IMR-90 (cell line): ENCODE measurements at regions not wholly inside any gene's neighbourhood (a gene's known extent, or its start where the extent isn't known, plus 50 kb on each side); places are given as distances from the start of the nearest gene placed in this dataset.

Experiments used
- ATAC-seq: fragments of 200-7000 bp; cut with Tn5 transposase; 2 replicates; pipeline ENCODE4 v1.9.1; 2020; ENCODE audit warnings: low read depth, mild to moderate bottlenecking, moderate library complexity
- BruUV-seq: library from RNA; stranded (reverse); fragments of 400-500 nt; replicated peaks from 2 replicates; lab custom pipeline; 2021; lab: Mats Ljungman, UMichigan
- CTCF ChIA-PET: fragments of 300-600 bp; formaldehyde crosslinking; extraction: SDS; loops from one replicate; lab custom pipeline; 2021; ENCODE audit warnings: antibody characterized with exemption; lab: Yijun Ruan, JAX
- POLR2A ChIA-PET: fragments of 300-600 bp; sonication (Branson Sonifier 250); formaldehyde crosslinking; loops from one replicate; lab custom pipeline; 2022; ENCODE audit warnings: antibody characterized with exemption; ENCODE audit not compliant: unreplicated experiment; lab: Charles Lee
- DNase-seq: peaks from one replicate; pipeline ENCODE4 v3.0.0; 2013
- H2AFZ ChIP-seq: replicated peaks from 2 replicates; pipeline ENCODE3; 2013; ENCODE audit warnings: low read length, mild to moderate bottlenecking; ENCODE audit not compliant: poor library complexity
- H2AK5ac ChIP-seq: 2 replicates; pipeline ENCODE4 v1.6.1; 2013; ENCODE audit warnings: low read depth, low read length, inconsistent platforms
- H2AK9ac ChIP-seq: replicated peaks from 2 replicates; pipeline ENCODE3; 2013; ENCODE audit warnings: mild to moderate bottlenecking, low read depth, low read length, moderate library complexity; ENCODE audit not compliant: poor library complexity
- H2BK120ac ChIP-seq: 2 replicates; pipeline ENCODE4 v1.6.1; 2013; ENCODE audit warnings: low read depth, low read length, inconsistent platforms
- H2BK15ac ChIP-seq: 3 replicates; pipeline ENCODE4 v1.6.1; 2013; ENCODE audit warnings: low read depth, low read length, inconsistent platforms
- H2BK20ac ChIP-seq: 2 replicates; pipeline ENCODE4 v1.6.1; 2013; ENCODE audit warnings: low read depth, mild to moderate bottlenecking, inconsistent platforms, low read length, moderate library complexity
- H2BK5ac ChIP-seq: 2 replicates; pipeline ENCODE4 v1.6.1; 2013; ENCODE audit warnings: mild to moderate bottlenecking, low read depth, low read length, inconsistent platforms; ENCODE audit not compliant: poor library complexity, severe bottlenecking
- H3K14ac ChIP-seq: replicated peaks from 2 replicates; pipeline ENCODE4 v1.6.1; 2013; ENCODE audit warnings: low read depth, low read length, inconsistent platforms
- H3K18ac ChIP-seq: 2 replicates; pipeline ENCODE4 v1.6.1; 2013; ENCODE audit warnings: low read depth, low read length, control low read depth
- H3K23ac ChIP-seq: 2 replicates; pipeline ENCODE4 v1.6.1; 2013; ENCODE audit warnings: low read depth, low read length, inconsistent platforms
- H3K27ac ChIP-seq: 2 replicates; pipeline ENCODE4 v1.5.1; 2013; ENCODE audit warnings: mild to moderate bottlenecking, control low read depth, low read length; ENCODE audit not compliant: insufficient read depth
- H3K27me3 ChIP-seq: 2 replicates; pipeline ENCODE4 v1.6.1; 2013; ENCODE audit warnings: low read length; ENCODE audit not compliant: control insufficient read depth, insufficient read depth
- H3K36me3 ChIP-seq: 2 replicates; pipeline ENCODE4 v1.6.1; 2013; ENCODE audit warnings: low read length, mixed read lengths; ENCODE audit not compliant: control insufficient read depth, insufficient read depth
- H3K4ac ChIP-seq: 2 replicates; pipeline ENCODE4 v1.6.1; 2013; ENCODE audit warnings: low read depth, low read length, inconsistent platforms
- H3K4me1 ChIP-seq: 2 replicates; pipeline ENCODE4 v1.6.1; 2013; ENCODE audit warnings: low read length, mixed read lengths; ENCODE audit not compliant: control insufficient read depth, insufficient read depth
- H3K4me2 ChIP-seq: 2 replicates; pipeline ENCODE4 v1.6.1; 2013; ENCODE audit warnings: low read depth, mild to moderate bottlenecking, control low read depth, low read length, moderate library complexity
- H3K4me3 ChIP-seq: 2 replicates; pipeline ENCODE4 v1.5.1; 2013; ENCODE audit warnings: low read depth, mild to moderate bottlenecking, control low read depth, low read length, moderate library complexity; ENCODE audit not compliant: insufficient read depth
- H3K56ac ChIP-seq: 2 replicates; pipeline ENCODE4 v1.6.1; 2013; ENCODE audit warnings: low read length, inconsistent platforms; ENCODE audit not compliant: insufficient read depth; ENCODE audit errors: extremely low read depth
- H3K79me1 ChIP-seq, 2 experiments: 2 replicates each; pipeline ENCODE4 v1.6.1; 2013; ENCODE audit warnings: low read length in 2 of 2, inconsistent platforms in 1 of 2, low read depth in 1 of 2
- H3K9ac ChIP-seq: 2 replicates; pipeline ENCODE4 v1.6.1; 2013; ENCODE audit warnings: low read depth, low read length, control low read depth
- H3K9me1 ChIP-seq: 2 replicates; pipeline ENCODE4 v1.6.1; 2013; ENCODE audit warnings: low read length, inconsistent platforms; ENCODE audit not compliant: insufficient read depth
- H3K9me3 ChIP-seq: 2 replicates; pipeline ENCODE4 v1.6.1; 2013; ENCODE audit warnings: low read length; ENCODE audit not compliant: control insufficient read depth, insufficient read depth
- H4K20me1 ChIP-seq: 2 replicates; pipeline ENCODE4 v1.6.1; 2013; ENCODE audit warnings: low read length, inconsistent platforms; ENCODE audit not compliant: insufficient read depth
- H4K5ac ChIP-seq: 2 replicates; pipeline ENCODE4 v1.6.1; 2013; ENCODE audit warnings: mild to moderate bottlenecking, low read depth, low read length, control low read depth
- H4K8ac ChIP-seq, 2 experiments: 2 replicates each; pipeline ENCODE4 v1.6.1; 2013; ENCODE audit warnings: low read depth in 2 of 2, low read length in 2 of 2, control low read depth in 1 of 2, inconsistent platforms in 1 of 2
- H4K91ac ChIP-seq: 2 replicates; pipeline ENCODE4 v1.6.1; 2013; ENCODE audit warnings: low read depth, low read length, inconsistent platforms; ENCODE audit not compliant: insufficient read depth
- CHD1 ChIP-seq: IDR thresholded peaks from 2 replicates; pipeline ENCODE4 v1.6.1; 2012; ENCODE audit warnings: low read depth, low read length, improper control_type of control experiment
- MAFK ChIP-seq: IDR thresholded peaks from 2 replicates; pipeline ENCODE4 v1.6.1; 2012; ENCODE audit warnings: low read depth, low read length, improper control_type of control experiment
- MXI1 ChIP-seq: IDR thresholded peaks from 2 replicates; pipeline ENCODE4 v1.6.1; 2012; ENCODE audit warnings: low read depth, mild to moderate bottlenecking, low read length, moderate library complexity, borderline replicate concordance
- RCOR1 ChIP-seq: IDR thresholded peaks from 2 replicates; pipeline ENCODE4 v1.6.1; 2012; ENCODE audit warnings: mild to moderate bottlenecking, low read length, improper control_type of control experiment; ENCODE audit not compliant: insufficient replicate concordance
- RFX5 ChIP-seq: IDR thresholded peaks from 2 replicates; pipeline ENCODE4 v1.8.0; 2012; ENCODE audit warnings: low read depth, mild to moderate bottlenecking, low read length, moderate library complexity
- dilution Hi-C: fragments of 300-500 bp; cut with HindIII; formaldehyde crosslinking; loops from one replicate; pipeline ENCODE4 v1.14.3; 2018; ENCODE audit warnings: low sequenced_read_pairs; ENCODE audit not compliant: unreplicated experiment
- in situ Hi-C: fragments of 300-500 bp; cut with MboI; formaldehyde crosslinking; loops from 3 replicates; pipeline ENCODE4 v1.14.3; 2019; ENCODE audit warnings: low sequenced_read_pairs, inconsistent platforms, mixed read lengths
- intact Hi-C: fragments of 100-400 bp; cut with micrococcal nuclease; formaldehyde crosslinking; loops from 2 replicates; pipeline ENCODE4 v1.10.0; 2022
- TF ChIP-seq, protein P1 (sequence below): fragments of 150-350 bp; IDR thresholded peaks from 2 replicates; pipeline ENCODE4 v1.6.1; 2016; ENCODE audit warnings: low read depth, mild to moderate bottlenecking, low read length, moderate library complexity, borderline replicate concordance
- TF ChIP-seq, protein P2 (sequence below): fragments of 150-350 bp; IDR thresholded peaks from 2 replicates; pipeline ENCODE4 v1.6.1; 2017; ENCODE audit warnings: mild to moderate bottlenecking, antibody characterized with exemption, low read length, low read depth

DNA sequence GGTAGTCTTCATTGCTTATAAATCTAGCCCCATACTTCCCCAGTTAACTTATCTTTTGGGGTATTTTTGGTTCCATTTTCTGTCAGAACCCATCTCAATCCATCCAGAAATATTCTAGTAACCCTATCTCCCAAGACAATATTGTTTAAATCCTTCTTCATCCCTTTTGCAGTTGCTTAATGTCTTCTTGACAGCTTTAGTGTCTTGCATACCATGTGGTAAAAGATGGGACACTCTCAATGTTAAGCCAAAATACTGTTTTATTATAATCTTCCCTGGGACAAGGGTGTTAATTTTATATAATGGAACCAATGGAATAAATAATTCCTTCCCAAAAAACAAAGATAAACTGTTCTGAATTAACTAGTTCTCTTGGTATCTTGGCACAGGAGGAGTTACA, 450.2 kb downstream of the CCER1 start:
- Histone ChIP-seq H3K4ac (no peak overlapping the region), H2BK15ac (no peak overlapping the region), H3K18ac (no peak overlapping the region), H3K23ac (no peak overlapping the region), H4K20me1 (no peaks in the 10 kb centered on the region), H3K27ac (no peak overlapping the region), H2BK120ac (no peak overlapping the region), H2AK5ac (no peak overlapping the region), H4K5ac (no peak overlapping the region), H4K91ac (no peak overlapping the region), H3K9me3 (no peaks in the 10 kb centered on the region), H3K27me3 (no peaks in the 10 kb centered on the region), H2BK5ac (no peak overlapping the region), H3K4me3 (no peak overlapping the region), H3K4me2 (no peak overlapping the region), H3K79me1 (no peaks in the 10 kb centered on the region), H2AK9ac (no peak overlapping the region), H4K8ac (no peak overlapping the region), H3K56ac (no peak overlapping the region), H2BK20ac (no peak overlapping the region), H2AFZ (no peak overlapping the region), H3K14ac (no peak overlapping the region), H3K9ac (no peak overlapping the region), H3K4me1 (no peaks in the 10 kb centered on the region), H3K9me1 (no peaks in the 10 kb centered on the region), H3K36me3 (no peaks in the 10 kb centered on the region)
- ChIA-PET CTCF (interaction anchor here (0.6 kb wide), 1 partner anchor 33 kb away, joined by 4 read pairs; no protein-coding TSS in a partner anchor), POLR2A (no interaction called here)
- ATAC-seq (no peak), DNase-seq (no peak)
- dilution Hi-C loops = no loop called here
- in situ Hi-C loops = no loop called here
- intact Hi-C loops = no loop called here
- TF ChIP-seq CHD1 = no peak
- TF ChIP-seq, protein P1, sequence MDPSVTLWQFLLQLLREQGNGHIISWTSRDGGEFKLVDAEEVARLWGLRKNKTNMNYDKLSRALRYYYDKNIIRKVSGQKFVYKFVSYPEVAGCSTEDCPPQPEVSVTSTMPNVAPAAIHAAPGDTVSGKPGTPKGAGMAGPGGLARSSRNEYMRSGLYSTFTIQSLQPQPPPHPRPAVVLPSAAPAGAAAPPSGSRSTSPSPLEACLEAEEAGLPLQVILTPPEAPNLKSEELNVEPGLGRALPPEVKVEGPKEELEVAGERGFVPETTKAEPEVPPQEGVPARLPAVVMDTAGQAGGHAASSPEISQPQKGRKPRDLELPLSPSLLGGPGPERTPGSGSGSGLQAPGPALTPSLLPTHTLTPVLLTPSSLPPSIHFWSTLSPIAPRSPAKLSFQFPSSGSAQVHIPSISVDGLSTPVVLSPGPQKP = no peak
- TF ChIP-seq, protein P2, sequence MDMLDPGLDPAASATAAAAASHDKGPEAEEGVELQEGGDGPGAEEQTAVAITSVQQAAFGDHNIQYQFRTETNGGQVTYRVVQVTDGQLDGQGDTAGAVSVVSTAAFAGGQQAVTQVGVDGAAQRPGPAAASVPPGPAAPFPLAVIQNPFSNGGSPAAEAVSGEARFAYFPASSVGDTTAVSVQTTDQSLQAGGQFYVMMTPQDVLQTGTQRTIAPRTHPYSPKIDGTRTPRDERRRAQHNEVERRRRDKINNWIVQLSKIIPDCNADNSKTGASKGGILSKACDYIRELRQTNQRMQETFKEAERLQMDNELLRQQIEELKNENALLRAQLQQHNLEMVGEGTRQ = no peak
- no peak for TF ChIP-seq MXI1
- TF ChIP-seq MAFK = no peak
- TF ChIP-seq RFX5 = no peak
- TF ChIP-seq RCOR1 = no peak
- no TSS peak for BruUV-seq
